GM19328 (cell line): ENCODE measurements at regions not wholly inside any gene's neighbourhood (a gene's known extent, or its start where the extent isn't known, plus 50 kb on each side); places are given as distances from the start of the nearest gene placed in this dataset.

Experiments used
- ATAC-seq: cut with Tn5 transposase; IDR thresholded peaks from one replicate; pipeline ENCODE4 v1.9.1; 2021; ENCODE audit warnings: mild to moderate bottlenecking, moderate library complexity; ENCODE audit not compliant: unreplicated experiment

DNA sequence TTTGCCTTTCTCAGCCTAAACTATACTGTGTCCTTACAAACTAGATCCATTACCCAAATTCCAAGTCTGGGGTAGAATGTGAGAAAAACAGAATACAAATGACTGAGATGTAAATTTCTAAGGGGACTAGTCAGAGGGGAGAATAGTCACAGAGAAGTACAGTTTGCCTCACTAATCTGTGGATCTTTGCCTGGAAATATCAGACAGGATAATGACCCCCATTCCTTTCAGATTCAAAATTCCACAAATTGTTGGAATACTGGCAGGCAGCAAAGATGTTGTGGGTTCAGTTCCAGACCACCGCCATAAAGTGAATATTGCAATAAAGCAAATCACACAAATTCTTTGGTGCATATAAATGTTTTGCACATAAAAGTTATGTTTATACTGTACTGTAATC lies 762.8 kb upstream of the NR2F2 start:
- no peak for ATAC-seq

DNA sequence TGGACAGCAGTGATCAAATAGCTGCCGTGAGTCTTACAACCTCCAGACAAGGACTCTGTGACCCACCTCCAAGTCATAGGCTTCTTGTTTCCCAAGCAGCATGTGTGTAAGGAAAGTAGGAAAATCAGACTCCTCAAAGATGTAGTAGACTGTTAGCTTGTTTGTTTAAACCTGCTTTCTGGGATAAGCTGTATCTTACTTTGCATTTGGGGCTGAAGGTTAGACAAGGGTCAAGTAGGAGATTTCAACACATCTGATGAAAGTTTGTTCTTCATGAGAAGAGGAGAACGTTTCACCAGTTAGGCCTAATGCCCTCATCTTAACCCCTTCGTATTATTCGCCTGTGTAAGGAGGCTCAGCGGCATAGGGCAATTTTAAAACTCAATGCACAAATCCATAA lies 756.4 kb upstream of the NR2F2 start:
- no peak for ATAC-seq

DNA sequence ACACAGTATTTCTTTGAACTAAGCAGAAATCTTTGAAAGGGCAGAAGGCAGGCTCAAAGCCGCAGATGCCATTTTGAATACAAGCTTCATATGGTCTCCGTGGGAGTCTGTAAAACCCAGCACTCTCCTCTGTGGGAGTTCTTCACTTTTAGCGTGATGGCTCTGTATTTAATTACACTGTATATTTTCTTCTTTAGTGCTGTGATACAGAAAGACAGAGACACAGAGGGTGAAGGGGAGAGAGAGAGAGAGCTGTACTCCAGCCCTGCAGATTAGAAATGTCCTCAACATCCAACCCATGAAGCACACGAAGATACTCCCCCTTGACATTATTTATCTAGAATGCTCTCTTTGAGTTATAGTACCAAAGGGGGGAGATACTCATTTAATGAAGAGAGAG lies 752.6 kb upstream of the NR2F2 start:
- ATAC-seq: no peak

DNA sequence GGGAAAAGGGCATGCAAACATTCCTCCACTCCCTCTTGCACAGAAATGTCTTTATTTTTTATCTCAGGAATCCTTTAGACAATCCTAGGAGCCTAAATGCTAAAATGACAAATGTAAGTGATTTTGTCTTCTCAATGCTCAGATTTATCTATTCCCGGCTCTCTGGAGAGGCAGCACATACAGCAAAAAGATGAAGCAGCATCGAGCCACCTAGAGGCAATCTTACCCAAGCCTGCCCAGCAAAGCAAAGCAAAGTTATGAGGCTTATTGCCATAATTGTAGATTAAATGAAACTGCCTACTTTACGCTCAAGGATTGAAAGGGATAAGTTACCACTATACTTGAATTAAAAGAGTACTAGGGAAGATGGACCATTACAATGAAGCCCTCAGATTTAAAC lies 750.4 kb upstream of the NR2F2 start:
- no peak for ATAC-seq

DNA sequence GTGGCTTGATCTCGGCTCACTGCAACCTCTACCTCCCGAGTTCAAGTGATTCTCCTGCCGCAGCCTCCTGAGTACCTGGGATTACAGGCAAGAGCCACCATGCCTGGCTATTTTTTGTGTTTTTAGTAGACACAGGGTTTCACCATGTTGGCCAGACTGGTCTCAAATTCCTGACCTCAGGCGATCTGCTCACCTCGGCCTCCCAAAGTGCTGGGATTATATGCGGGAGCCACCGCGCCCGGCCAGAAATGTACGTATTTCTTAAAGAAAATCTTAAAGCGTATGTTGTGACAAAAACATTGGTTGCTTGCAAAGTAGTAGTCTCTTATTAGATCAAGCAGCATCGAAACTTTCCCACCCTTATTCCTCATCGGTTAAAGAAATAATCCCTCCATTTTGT lies 748.9 kb upstream of the NR2F2 start:
- no peak for ATAC-seq

DNA sequence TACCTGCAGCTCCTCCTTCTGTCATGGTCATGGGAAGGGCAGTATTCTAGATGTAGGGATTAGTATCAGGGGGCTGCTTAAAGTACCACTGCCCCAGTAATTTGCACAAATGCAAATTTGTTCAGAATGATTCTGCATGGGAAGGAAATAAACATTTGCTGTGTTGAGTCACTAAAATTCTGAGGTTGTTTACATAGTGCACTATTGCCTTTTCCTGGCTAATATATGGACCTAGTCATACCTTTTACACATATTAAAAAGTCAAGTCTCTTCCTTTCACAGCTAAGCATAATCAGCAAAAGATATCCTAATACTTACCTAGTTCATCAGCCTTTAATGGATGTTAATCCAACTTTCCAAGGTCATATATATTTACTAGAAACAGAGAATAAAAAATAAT lies 746.4 kb upstream of the NR2F2 start:
- ATAC-seq: no peak

DNA sequence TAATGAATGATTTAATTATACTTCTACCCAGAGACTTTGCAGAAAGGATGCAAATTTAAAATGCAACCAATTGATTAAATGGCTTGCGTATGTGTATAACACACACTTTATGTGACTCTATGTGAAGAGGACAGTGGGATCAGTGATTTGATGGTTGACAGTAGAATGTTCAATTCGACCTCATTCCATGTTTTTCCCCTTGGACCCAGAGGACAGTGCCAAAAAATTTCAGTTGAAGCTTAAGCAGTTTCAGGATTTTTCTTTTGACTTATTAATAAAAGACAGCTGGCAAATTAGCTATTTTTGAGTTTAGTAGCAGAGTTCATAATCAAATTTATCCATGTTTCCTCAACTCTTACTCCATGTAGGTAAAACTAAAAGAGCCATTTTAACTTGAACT lies 742.4 kb upstream of the NR2F2 start:
- ATAC-seq: no peak

DNA sequence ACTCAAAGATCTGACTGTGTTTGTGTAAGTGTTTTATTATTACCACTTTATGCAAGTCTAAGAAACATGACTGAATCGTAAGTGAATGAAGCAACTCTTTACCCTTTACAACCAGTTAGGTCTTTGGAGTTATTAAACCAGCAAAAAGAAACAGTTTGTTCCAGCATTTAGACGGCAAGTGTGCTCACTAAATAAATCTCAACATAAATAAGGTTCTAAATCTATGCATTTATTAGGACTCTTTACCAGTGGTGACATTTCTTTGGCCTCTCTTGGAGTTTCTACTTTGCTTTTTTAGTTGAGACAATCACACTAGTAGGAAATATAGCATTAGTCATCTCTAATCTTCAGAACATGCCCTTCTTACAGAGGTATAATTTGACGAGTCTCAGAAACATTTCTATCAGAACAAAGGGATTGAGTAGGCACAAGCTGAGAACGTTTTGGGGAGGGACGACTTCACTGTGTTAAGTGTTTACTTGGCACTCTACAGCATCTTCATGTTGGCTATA lies 739.9 kb upstream of the NR2F2 start:
- no peak for ATAC-seq

DNA sequence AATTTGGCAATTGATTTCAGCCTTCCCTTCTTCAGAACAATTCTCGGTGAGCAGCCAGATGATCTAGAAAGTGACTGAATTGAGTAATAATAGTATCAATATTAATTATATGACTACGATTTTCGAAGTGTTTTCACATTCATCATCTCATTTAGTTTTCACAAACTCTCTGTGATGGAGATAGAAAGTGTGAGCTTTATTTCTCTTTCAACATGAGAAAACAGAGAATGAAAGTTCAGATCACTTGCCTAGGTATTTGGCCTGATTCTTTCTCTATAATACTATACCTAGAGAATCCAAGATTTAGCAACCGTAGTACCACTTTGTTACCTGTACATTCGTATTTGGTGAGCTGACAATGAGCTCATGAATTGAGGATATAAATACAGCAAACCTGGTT lies 739.2 kb upstream of the NR2F2 start:
- ATAC-seq: no peak

DNA sequence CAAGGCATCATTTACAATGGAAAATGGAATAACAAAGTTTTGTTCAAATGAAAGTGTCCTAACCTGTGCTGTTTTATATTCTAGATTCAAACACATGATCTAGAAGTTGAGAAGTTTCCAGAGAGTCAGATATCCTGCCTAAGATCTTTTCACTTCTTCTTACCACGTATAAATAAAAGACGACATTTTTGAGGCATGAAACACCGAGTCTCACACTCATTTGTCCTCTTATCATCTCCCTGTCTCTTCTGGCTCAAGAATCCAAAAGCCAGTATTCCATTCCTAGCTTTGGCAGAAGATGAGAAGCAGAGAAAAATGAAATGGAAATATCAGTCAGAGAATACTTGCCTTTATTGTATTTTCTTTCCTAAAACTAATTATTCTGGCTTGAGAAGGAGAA lies 738.6 kb upstream of the NR2F2 start:
- no peak for ATAC-seq

DNA sequence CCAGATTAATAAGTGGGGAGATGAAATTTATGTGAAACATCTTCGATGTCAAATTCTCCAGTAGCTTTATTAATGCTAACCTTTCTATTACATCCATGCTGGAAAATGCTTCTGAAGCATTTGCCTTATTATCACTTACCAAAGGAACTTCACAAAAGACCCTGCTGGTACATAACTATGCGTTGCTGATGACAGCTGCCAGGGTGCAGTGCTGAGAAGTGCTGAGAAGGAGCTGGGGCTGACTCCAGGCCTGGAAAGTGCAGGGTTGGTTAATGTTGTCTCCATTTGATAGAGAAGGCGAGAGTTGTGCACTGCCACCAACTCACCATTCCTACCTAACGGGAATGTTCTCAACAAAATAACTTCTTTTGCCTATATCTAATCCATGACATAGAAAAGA lies 736.0 kb upstream of the NR2F2 start:
- no peak for ATAC-seq

DNA sequence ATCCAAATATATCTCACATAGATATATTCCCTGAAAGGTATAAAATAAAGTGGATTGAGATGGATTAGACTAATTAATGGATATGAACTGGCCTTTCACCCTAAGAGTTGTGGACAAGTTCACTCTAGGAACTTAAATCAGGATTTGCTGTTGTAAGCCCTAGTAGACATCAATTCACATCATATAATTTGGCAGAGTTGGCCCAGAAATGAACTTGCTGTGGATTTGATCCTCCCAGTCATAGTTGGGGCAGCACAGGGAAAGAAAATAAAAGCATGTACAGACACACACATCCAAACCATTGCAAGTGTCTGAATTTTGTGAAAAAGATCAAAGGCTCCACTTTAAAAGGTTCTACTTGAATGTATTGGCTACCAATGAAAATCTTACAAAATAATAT lies 734.7 kb upstream of the NR2F2 start:
- no peak for ATAC-seq

DNA sequence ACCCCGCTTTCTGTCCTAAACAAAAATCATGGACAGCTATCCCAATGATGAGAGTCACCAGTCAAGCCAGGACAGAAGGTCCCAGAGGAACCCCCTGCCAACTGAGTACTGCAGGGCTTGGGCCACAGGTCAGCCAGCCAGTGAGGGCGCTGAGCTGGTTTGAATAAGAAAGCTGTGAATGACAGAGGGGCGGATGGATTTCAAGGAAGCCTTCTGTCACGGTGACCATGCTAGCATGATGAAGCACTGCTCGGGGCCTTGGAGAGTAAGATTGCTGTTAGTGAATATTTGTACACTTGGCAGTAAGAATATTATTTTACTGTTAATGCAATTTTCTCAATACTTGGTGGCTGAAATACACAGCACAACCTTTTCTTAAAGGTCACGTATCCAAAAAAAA lies 734.0 kb upstream of the NR2F2 start:
- ATAC-seq: no peak

DNA sequence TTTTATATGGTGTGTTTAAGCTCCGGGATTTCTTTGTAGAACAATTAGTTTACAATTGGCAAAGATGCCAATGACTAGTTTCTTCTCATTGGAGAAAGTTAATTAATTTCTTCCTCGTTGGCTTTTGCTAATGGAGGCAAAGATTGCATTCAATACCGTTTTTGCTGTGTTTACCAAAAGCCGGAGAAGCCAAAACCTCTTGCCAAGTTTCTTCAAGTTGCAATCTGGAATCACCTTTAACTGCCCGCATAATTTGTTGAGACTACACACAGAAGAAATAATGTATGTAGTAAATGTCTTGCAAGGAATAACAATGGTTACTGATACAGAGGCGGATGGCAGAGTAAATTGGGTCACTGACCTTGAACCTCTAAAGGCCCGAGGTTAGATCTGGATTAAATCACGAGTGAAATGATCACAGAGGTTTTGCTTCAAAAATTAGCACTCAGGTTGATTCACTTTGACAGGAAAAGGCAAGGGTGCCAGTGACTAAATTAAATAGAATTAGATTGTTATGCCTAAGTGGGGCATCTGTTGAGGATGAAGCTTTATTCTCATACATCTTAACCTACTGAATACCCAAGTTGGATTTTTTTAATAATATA lies 732.1 kb upstream of the NR2F2 start:
- ATAC-seq: no peak

DNA sequence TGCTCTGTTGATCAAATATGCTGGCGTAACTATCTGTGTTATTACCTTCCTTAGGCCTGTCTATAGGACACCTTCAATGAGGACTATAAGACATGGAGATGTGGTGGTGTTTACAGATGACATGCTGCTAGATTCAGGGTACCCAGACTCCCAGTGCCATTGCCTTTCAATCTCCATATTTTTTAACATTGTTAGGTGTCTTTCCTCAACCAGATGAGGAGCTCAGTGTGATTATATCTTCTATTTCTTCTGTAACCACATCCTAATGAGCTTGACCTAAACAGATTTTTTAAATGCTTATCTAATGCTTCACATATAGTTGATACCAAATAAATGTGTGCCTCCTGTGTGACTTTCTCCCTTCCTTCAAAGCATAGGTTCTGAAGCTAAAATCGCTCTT lies 730.1 kb upstream of the NR2F2 start:
- ATAC-seq: no peak

DNA sequence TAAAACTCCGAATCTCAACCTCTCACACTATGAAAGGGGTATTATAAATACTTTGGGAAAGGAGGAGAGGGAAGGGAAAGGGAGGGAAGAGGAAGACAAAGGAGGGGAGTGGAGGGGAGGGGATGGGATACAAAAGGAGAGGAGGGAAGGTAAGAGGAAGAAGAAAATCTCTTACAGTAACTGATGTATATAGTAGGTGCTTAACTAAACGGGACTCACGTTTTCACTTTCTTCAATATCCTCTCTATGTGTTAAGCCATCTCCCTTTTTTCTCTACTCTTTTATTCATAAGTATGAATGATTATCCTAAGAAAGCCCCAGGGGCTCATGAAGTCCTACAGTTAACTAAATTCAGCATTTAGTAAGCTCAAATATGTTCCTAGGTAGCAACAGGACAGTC lies 729.6 kb upstream of the NR2F2 start:
- no peak for ATAC-seq

DNA sequence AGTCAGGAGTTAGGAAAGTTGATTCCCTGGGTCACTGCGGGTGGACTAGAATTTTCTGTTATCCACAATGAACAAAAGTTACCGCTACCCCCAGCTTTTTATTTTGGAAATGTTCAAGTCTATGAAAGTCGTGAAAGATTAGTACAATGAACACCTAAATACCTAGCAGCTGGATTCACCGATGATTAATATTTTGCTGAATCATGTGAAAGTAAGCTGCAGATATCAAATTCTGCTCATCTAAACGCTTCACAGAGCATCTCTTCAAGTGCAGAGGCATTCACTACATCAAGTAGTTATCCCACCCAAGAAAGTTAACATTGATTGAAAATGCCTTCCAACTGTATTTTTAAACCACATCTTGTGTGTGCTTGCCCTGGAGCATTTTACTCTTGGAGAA lies 729.0 kb upstream of the NR2F2 start:
- ATAC-seq: no peak

DNA sequence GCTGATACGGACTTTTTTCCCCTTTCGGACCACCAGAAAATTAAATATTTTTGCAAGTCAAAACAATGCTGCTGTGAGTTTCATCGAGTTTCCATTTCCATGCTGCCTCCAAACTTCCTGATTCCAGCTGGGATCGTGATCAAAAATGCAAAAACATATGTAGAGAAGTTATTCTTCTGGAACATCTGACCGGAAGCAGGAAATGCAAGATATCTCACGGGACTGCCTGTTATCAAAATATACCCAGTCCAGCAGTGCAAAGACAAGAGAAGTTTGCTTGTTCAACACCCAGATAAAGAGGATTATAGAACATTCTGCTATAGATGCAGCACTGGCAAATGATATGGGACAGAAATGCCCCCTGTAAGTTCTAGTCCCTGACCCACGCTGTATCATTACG lies 726.7 kb upstream of the NR2F2 start:
- ATAC-seq: no peak

DNA sequence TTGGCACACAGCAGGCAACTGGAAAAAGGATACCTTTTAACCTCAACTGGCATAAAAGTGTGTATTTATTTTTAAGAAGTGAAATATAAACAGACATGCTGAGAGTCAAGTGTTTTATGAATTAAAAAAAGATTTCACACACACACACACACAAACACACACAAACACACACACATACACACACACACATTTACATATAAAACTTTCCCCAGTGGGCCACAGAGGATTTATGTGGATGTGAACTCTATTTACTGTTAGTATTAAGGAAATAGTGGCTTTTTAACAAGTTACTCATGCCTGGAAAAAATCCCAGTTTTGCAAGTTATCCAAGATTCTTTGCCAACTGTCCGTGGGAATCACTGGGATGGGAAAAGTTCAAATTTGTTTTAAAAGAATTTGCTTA lies 725.9 kb upstream of the NR2F2 start:
- ATAC-seq: no peak

DNA sequence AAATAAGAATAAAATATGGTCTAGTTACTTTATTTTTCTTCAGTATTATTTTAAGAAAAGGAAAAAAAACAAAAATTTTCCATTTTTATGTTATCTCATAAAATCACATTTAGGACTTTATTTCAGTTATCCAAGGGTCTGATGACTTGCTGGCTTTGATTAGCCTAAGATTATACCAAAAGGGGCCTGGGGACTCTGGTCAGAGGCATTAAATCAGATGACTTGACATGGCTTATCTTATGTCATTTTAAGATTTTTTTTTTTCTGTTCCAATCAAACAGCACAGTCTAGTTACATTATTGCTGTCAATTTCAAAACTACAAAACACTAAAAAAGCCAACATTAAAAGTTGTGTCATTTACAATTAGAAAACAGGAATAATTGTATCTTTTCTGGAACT lies 725.4 kb upstream of the NR2F2 start:
- ATAC-seq: no peak

DNA sequence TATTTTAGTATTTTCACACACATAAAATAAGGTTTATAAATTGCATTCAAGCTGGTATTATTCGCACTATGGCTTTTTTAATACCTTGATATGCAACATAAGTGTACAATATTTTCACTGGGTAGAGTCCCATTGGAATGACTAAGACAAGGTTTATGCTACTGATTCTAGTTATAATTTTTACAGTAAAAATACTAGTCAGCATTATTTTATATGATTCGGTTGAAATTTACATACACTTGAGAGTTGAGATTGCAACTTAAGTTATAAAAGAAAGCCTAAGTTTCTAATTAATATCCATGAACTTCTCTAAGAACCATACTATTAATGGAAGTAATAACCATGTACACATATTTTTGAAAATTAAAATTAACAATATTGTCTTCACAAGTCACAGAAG lies 723.9 kb upstream of the NR2F2 start:
- no peak for ATAC-seq

DNA sequence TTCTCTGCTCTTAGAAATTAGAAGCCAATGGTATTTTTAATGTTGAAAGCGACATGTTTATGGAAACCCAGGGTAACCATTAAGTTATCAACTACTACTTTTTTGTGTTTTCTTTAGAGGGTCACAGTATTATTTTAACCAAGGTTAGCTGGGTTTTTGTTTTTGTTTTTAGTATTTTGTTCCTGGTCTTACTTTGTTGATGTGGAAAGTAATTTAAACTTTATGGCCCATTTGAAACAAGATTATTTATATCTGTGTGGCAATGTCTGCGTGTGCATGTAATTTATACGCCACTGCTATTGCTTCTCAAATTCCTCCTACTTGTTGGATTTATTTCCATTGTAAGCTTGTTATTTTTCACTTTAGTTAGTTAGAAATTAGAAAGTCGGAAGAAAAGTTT lies 722.1 kb upstream of the NR2F2 start:
- ATAC-seq: no peak

DNA sequence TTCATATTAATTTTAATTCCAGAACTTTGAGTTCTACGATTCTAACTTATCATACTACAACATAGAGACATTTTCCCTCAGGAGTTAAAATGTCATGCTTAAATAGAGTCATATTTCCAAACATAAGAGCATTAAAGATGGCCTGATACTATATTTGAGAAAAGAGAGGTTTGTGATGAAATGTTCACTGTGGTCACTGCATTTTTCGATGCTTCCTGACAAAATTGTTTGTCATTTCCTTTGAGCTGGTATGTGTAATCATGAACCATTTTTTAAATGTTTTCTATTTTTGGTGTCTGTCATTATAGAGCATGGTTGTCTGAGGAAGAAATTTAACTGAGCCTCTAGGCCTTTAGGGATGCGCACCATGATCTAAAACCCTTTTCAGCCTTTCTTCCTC lies 721.4 kb upstream of the NR2F2 start:
- ATAC-seq: no peak

DNA sequence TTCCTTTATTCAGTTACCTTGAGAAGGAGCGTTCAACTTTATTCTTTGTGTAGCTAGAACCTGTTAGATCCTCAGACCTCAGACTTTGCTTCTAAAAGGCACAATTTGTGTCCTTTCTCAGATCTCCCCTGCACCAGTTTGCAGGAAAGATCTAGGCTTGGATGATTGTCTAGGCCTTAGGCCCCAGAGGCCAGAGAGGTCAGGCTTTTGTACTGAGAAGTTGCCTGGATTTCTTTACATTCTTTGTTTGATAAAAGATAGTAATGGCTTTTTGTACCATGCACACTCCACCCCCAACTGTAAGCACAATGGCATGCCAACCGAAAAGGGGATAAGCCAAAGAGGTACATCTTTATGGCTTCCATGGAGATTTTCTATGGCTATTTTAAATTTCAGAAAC lies 719.6 kb upstream of the NR2F2 start:
- ATAC-seq: no peak
